Skeletal muscle satellite cell (primary cell): ENCODE measurements at regions not wholly inside any gene's neighbourhood (a gene's known extent, or its start where the extent isn't known, plus 50 kb on each side); places are given as distances from the start of the nearest gene placed in this dataset.

Experiments
- H3K27me3 ChIP-seq: 2 replicates; pipeline ENCODE4 v1.7.0; 2013; ENCODE audit warnings: low read length; ENCODE audit not compliant: control insufficient read depth, insufficient read depth
- H3K36me3 ChIP-seq: 2 replicates; pipeline ENCODE4 v1.7.0; 2013; ENCODE audit warnings: mild to moderate bottlenecking, control low read depth, low read length; ENCODE audit not compliant: insufficient read depth
- H3K4me1 ChIP-seq: 2 replicates; pipeline ENCODE4 v1.7.0; 2013; ENCODE audit warnings: low read length; ENCODE audit not compliant: control insufficient read depth, insufficient read depth
- H3K4me2 ChIP-seq: 2 replicates; pipeline ENCODE4 v1.7.0; 2013; ENCODE audit warnings: mild to moderate bottlenecking, low read length
- H3K4me3 ChIP-seq: 2 replicates; pipeline ENCODE4 v1.7.0; 2013; ENCODE audit warnings: low read length
- H3K9ac ChIP-seq: 2 replicates; pipeline ENCODE4 v1.7.0; 2013; ENCODE audit warnings: mild to moderate bottlenecking, low read depth, low read length, moderate library complexity
- H3K9me3 ChIP-seq: replicated peaks from 2 replicates; pipeline ENCODE4 v1.7.0; 2013; ENCODE audit warnings: mild to moderate bottlenecking, control low read depth, low read length

GRCh38 chr18:56176751-56177150 lies 461.6 kb downstream of the TXNL1 start:
- Histone ChIP-seq H3K4me1 (peaks cover 7% of the 10 kb centered on the region), H3K4me2 (no peak overlapping the region), H3K27me3 (no peaks in the 10 kb centered on the region), H3K9me3 (no peaks in the 10 kb centered on the region), H3K9ac (no peak overlapping the region), H3K36me3 (no peaks in the 10 kb centered on the region), H3K4me3 (no peak overlapping the region)

- Histone ChIP-seq H3K27me3 (no peaks in the 10 kb centered on the region), H3K4me2 (no peak overlapping the region), H3K9ac (no peak overlapping the region)
Observed at GRCh38 chr18:56175330-56176001, 462.9 kb downstream of the TXNL1 start.

GRCh38 chr18:56173542-56174220 lies 464.7 kb downstream of the TXNL1 start:
- H3K4me1 ChIP-seq, result peaks cover 12% of the 10 kb centered on the region
- no peaks in the 10 kb centered on the region for H3K9me3 ChIP-seq
- no peak overlapping the region for H3K9ac ChIP-seq
- H3K27me3 ChIP-seq, result no peaks in the 10 kb centered on the region
- no peak overlapping the region for H3K4me3 ChIP-seq
- peak overlapping the region; percentile 12 for H3K4me2 ChIP-seq
- no peaks in the 10 kb centered on the region for H3K36me3 ChIP-seq

More at GRCh38 chr18:56175330-56176001, 462.9 kb downstream of the TXNL1 start:
- H3K9me3 ChIP-seq, result no peaks in the 10 kb centered on the region
- no peak overlapping the region for H3K4me3 ChIP-seq
- H3K36me3 ChIP-seq, result no peaks in the 10 kb centered on the region
- H3K4me1 ChIP-seq, result peaks cover 7% of the 10 kb centered on the region

GRCh38 chr18:56172527-56172926 lies 465.9 kb downstream of the TXNL1 start:
- no peaks in the 10 kb centered on the region for H3K9me3 ChIP-seq
- H3K4me3 ChIP-seq, result no peak overlapping the region
- no peaks in the 10 kb centered on the region for H3K27me3 ChIP-seq
- H3K36me3 ChIP-seq, result no peaks in the 10 kb centered on the region
- H3K4me1 ChIP-seq, result peaks cover 22% of the 10 kb centered on the region
- H3K9ac ChIP-seq, result no peak overlapping the region
- no peak overlapping the region for H3K4me2 ChIP-seq

GRCh38 chr18:56171848-56172247 lies 466.5 kb downstream of the TXNL1 start:
- Histone ChIP-seq H3K4me3 (no peak overlapping the region), H3K36me3 (no peaks in the 10 kb centered on the region), H3K4me2 (no peak overlapping the region), H3K9me3 (no peaks in the 10 kb centered on the region), H3K27me3 (no peaks in the 10 kb centered on the region), H3K4me1 (peaks cover 29% of the 10 kb centered on the region), H3K9ac (no peak overlapping the region)

- H3K4me2 ChIP-seq, result peak overlapping the region; percentile 54
- no peaks in the 10 kb centered on the region for H3K9me3 ChIP-seq
- peak overlapping the region; percentile 51 for H3K9ac ChIP-seq
- H3K4me1 ChIP-seq, result peaks cover 25% of the 10 kb centered on the region
- no peaks in the 10 kb centered on the region for H3K36me3 ChIP-seq
- no peak overlapping the region for H3K4me3 ChIP-seq
- H3K27me3 ChIP-seq, result no peaks in the 10 kb centered on the region
Observed at GRCh38 chr18:56168049-56168781, 470.2 kb downstream of the TXNL1 start.

- Histone ChIP-seq H3K4me3 (no peak overlapping the region), H3K27me3 (no peaks in the 10 kb centered on the region), H3K4me1 (peaks cover 30% of the 10 kb centered on the region), H3K9ac (no peak overlapping the region), H3K36me3 (no peaks in the 10 kb centered on the region), H3K9me3 (no peaks in the 10 kb centered on the region), H3K4me2 (no peak overlapping the region)
Observed at GRCh38 chr18:56167366-56167765, 471.0 kb downstream of the TXNL1 start.

GRCh38 chr18:56166914-56167313 lies 471.5 kb downstream of the TXNL1 start:
- Histone ChIP-seq H3K36me3 (no peaks in the 10 kb centered on the region), H3K4me2 (no peak overlapping the region), H3K27me3 (no peaks in the 10 kb centered on the region), H3K4me3 (no peak overlapping the region), H3K9ac (no peak overlapping the region), H3K9me3 (no peaks in the 10 kb centered on the region), H3K4me1 (peaks cover 31% of the 10 kb centered on the region)

- no peaks in the 10 kb centered on the region for H3K27me3 ChIP-seq
- H3K4me2 ChIP-seq, result no peak overlapping the region
- peaks cover 36% of the 10 kb centered on the region for H3K4me1 ChIP-seq
- no peak overlapping the region for H3K4me3 ChIP-seq
- H3K9ac ChIP-seq, result no peak overlapping the region
- H3K36me3 ChIP-seq, result no peaks in the 10 kb centered on the region
- H3K9me3 ChIP-seq, result no peaks in the 10 kb centered on the region
Observed at GRCh38 chr18:56165601-56166355, 472.6 kb downstream of the TXNL1 start.

- Histone ChIP-seq H3K4me2 (no peak overlapping the region), H3K4me3 (no peak overlapping the region), H3K9me3 (no peaks in the 10 kb centered on the region), H3K4me1 (peaks cover 22% of the 10 kb centered on the region), H3K27me3 (no peaks in the 10 kb centered on the region), H3K36me3 (no peaks in the 10 kb centered on the region), H3K9ac (no peak overlapping the region)
Observed at GRCh38 chr18:56162311-56163265, 475.8 kb downstream of the TXNL1 start.
